ENCODE measurements at regions not wholly inside any gene's neighbourhood (a gene's known extent, or its start where the extent isn't known, plus 50 kb on each side); places are given as distances from the start of the nearest gene placed in this dataset.

DNA sequence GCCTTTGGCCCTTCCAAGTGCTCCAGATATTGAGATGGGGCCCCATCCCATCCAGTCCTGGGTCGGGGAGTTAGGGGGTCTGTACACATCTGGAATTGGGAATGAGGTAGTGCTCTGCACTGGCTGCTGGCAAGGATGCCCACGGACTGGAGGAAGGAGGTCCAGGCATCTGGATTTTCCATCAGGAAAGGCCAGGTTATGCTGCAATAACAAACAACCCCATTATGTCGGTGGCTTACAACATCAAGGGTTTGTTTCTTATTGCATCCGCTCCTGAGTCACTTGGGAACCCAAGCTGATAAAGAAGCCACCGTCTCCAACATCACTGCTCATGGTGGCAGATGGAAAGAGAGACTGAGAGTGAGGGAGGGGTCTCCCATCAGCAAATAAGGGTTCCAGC lies 229.9 kb downstream of the TFCP2L1 start:
- Histone ChIP-seq H3K4me3 (no peak overlapping the region), H3K36me3 (no peaks in the 10 kb centered on the region), H3K4me1 (no peaks in the 10 kb centered on the region), H3K27me3 (no peaks in the 10 kb centered on the region), H3K27ac (no peak overlapping the region), H3K9me3 (peaks cover 0 to 7% (median 2%) of the 10 kb centered on the region in 4 donors)
- DNase-seq = no peak
- 86 to 94% methylated on average over 5 of the region's 5 CpGs for WGBS, 2 donors
- TF ChIP-seq EP300 (IDR thresholded peaks at IDR 0.05) (no peak), CTCF (IDR thresholded peaks at IDR 0.05) (no peak), POLR2AphosphoS5 (IDR thresholded peaks at IDR 0.05) (no peak)
- no peak for ATAC-seq (ENCODE audit: low FRiP score in 2 of 2)

DNA sequence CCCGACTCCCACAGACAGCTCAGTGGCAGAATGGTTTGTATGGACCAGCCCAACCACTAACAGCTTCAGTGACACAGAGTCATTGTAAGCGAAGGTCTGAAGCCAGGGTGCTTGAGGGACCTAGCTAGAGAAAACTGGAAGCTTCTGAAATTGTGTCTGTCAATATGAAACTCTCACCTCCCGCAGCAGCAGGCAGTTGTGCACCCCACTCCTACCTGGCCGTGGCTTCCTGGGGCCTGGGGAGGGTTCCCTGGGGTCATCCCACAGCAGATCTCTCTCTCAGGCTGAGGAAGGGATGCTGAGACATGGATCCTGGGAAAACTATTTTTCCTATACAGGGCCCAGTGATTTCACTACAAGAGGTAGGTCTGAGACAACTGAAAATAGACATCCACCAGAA lies 229.5 kb downstream of the TFCP2L1 start:
- Histone ChIP-seq H3K27me3 (no peaks in the 10 kb centered on the region), H3K4me1 (no peaks in the 10 kb centered on the region), H3K36me3 (no peaks in the 10 kb centered on the region), H3K9me3 (peaks cover 0 to 5% (median under 1%) of the 10 kb centered on the region in 4 donors), H3K4me3 (no peak overlapping the region), H3K27ac (no peak overlapping the region)
- WGBS, 2 donors = 59 to 64% methylated on average over 4 of the region's 4 CpGs
- DNase-seq = no peak
- no peak for ATAC-seq (ENCODE audit: low FRiP score in 2 of 2)
- TF ChIP-seq CTCF (IDR thresholded peaks at IDR 0.05) (no peak), EP300 (IDR thresholded peaks at IDR 0.05) (no peak), POLR2AphosphoS5 (IDR thresholded peaks at IDR 0.05) (no peak), POLR2A (IDR thresholded peaks at IDR 0.05) (no peak)

- no peak for TF ChIP-seq POLR2A (IDR thresholded peaks at IDR 0.05)
- TF ChIP-seq CTCF (IDR thresholded peaks at IDR 0.05) = no peak
- no peak for TF ChIP-seq EP300 (IDR thresholded peaks at IDR 0.05)
- ATAC-seq (ENCODE audit: low FRiP score in 2 of 2) = no peak
- H3K36me3 ChIP-seq = no peaks in the 10 kb centered on the region
- 71 to 82% methylated on average over 12 to 15 of the region's 15 CpGs for WGBS, 2 donors
- H3K27ac ChIP-seq = no peak overlapping the region
- H3K4me1 ChIP-seq = no peaks in the 10 kb centered on the region
- H3K4me3 ChIP-seq = no peak overlapping the region
- DNase-seq = no peak
- no peaks in the 10 kb centered on the region for H3K9me3 ChIP-seq
- H3K27me3 ChIP-seq = peaks cover 0 to 6% (median 0%) of the 10 kb centered on the region in 4 donors
Observed at GRCh38 chr2:121058852-121059558, 226.0 kb downstream of the TFCP2L1 start.

DNA sequence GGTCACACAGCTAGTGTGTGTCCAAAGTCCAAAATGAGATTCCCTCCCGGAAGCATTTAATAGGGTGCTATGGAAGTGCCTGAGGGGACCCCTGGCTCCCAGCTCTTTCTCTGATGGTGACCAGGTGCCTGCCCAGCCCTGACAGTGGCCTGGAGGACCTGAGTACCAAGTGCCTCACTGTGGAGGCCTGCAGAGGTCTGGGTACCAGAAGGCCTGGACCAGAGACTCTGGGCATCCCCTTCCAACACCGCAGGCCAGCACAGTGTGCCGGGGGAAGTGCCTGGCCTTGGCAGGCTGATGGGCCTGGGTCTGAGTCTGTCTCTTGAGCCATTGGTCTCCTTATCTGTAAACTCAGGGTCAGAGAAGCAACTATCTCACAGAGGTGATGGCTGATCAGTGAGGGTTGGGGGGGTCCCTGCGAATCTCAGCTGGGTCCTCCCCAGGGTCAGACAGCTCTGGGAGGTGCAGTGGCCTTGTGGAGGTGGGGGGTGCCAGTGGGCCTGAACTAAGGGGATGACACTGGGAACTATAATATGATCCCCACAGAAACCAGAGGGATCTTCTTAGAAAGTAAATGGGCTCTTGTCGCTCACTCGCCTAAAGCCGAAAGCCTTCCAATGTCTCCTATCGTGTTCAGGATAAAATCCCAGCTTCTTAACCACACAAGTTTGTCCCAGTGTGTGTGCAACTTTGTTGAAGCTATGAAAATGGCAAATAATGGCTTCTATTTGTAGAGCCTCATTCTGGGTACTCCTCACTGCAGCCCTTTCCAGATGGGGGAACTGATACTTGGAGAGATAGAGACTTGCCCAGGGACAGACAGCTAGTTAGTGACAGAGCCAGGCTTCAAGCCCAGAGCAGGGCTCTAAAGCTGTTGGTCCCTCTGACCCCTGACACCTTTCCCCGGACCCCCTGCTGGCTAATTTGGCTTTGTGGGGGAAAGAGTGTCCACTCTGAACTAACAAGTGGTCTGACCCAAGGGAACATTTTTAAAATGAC lies 225.1 kb downstream of the TFCP2L1 start:
- Histone ChIP-seq H3K27me3 (peaks cover 0 to 6% (median 0%) of the 10 kb centered on the region in 4 donors), H3K4me1 (no peaks in the 10 kb centered on the region), H3K27ac (no peak overlapping the region), H3K36me3 (no peaks in the 10 kb centered on the region), H3K4me3 (no peak overlapping the region), H3K9me3 (no peaks in the 10 kb centered on the region)
- WGBS, 2 donors = 90 to 94% methylated on average over 7 to 9 of the region's 9 CpGs
- no peak for TF ChIP-seq POLR2A (IDR thresholded peaks at IDR 0.05)
- no peak for DNase-seq
- no peak for ATAC-seq (ENCODE audit: low FRiP score in 2 of 2)

DNA sequence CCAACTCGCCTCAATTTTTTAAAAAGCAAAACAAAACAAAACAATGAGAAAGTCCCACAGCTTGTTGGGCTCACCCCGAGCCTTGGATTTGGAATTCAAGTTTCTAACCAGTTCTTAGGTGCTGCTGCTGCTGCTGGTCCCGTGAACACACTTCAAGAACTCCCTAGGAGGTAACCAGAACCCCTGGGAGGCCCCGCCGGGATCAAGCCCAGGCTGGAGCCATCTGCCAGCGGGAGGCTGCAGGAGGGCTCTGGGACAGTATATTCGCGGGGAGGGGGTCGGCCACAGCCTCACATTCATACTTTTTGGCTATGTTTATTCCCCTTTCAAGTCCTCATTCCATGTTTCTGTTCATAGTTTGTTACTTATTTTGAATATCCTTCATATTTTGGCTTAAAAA lies 223.4 kb downstream of the TFCP2L1 start:
- H3K27me3 ChIP-seq = peaks cover 0 to 6% (median 0%) of the 10 kb centered on the region in 4 donors
- H3K4me1 ChIP-seq = no peaks in the 10 kb centered on the region
- no peak overlapping the region for H3K4me3 ChIP-seq
- WGBS, 2 donors = 64 to 67% methylated on average over 9 of the region's 9 CpGs
- no peak overlapping the region for H3K27ac ChIP-seq
- no peak for ATAC-seq (ENCODE audit: low FRiP score in 2 of 2)
- TF ChIP-seq EP300 (IDR thresholded peaks at IDR 0.05) (no peak), POLR2A (IDR thresholded peaks at IDR 0.05) (no peak), POLR2AphosphoS5 (IDR thresholded peaks at IDR 0.05) (no peak), CTCF (IDR thresholded peaks at IDR 0.05) (no peak)
- DNase-seq = no peak
- H3K9me3 ChIP-seq = no peaks in the 10 kb centered on the region
- H3K36me3 ChIP-seq = no peaks in the 10 kb centered on the region

Data from upper lobe of left lung (tissue), 6 donors.